Lower leg skin (tissue), 4 donors: ENCODE measurements at regions not wholly inside any gene's neighbourhood (a gene's known extent, or its start where the extent isn't known, plus 50 kb on each side); places are given as distances from the start of the nearest gene placed in this dataset.

Source experiments
- DNase-seq, 2 donors: peaks; one replicate each; pipeline ENCODE4 v3.0.0-alpha.2; 2019; ENCODE audit warnings: low spot score in 2 of 2
- H3K4me3 ChIP-seq: fragments of 200-600 bp; sonication (generic); 2 replicates; pipeline ENCODE4 v1.5.1; 2017; ENCODE audit warnings: mild to moderate bottlenecking, low read depth; ENCODE audit not compliant: poor library complexity, severe bottlenecking
- POLR2A ChIP-seq, 2 donors: fragments of 450-650 bp; IDR thresholded peaks; one replicate each; pipeline ENCODE4 v1.6.1; 2016 to 2017; ENCODE audit warnings: antibody characterized with exemption in 2 of 2, mild to moderate bottlenecking in 1 of 2, moderate library complexity in 1 of 2
- WGBS, 2 donors: methylation state at CpG; one replicate each; pipeline ENCODE4 v1.1.5; 2018; 5-methylcytosine and 5-hydroxymethylcytosine counted together
- intact Hi-C: fragments of 100-400 bp; cut with DNase I; formaldehyde crosslinking; loops from one replicate; pipeline ENCODE4 v1.15.0; 2023; ENCODE audit warnings: low total_unique reads
- TF ChIP-seq, protein P1 (sequence below), 3 donors: fragments of 450-650 bp; IDR thresholded peaks; one replicate each; pipeline ENCODE4 v1.5.1; 2016; ENCODE audit warnings: antibody characterized with exemption in 3 of 3, mild to moderate bottlenecking in 3 of 3, moderate library complexity in 2 of 3

DNA sequence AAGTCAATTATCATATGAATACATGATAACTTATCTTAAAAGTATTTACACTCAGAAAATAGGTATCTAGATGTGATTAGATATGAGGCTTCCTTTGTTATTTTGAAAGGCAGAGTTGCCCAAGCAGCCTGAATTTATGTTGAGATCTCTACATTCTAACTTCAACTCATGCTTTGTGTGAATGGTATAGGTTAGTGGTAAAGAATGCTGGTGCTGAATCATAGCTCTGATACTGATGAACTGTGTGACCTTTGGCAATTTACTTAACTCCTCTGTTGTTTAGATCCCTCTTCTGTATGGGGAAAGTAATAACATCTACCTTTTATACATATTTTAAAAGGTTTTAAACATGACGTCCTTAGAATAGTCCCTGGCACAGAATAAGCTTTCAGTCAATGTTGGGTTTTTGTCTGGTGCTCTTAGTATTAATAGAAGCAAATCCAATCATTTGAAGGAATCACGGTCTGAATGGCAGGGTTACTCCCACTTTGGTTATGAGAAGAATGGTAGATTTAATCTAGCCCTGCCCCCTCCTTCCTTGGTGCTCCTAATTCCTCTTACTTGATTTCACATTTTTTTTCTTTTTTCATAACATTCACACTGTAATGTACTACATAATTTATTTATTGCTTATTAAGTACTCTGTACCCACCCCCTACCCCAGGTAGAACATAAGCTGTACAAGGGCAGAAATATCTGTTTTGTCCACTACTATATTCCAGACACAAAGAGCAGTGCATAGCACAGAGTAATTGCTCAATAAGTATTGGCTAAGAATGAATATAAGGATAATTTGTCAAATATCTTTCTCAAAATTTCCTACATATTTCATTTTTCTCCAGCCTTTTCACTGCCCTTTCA, 203.3 kb upstream of the KRR1 start:
- TF ChIP-seq, protein P1, sequence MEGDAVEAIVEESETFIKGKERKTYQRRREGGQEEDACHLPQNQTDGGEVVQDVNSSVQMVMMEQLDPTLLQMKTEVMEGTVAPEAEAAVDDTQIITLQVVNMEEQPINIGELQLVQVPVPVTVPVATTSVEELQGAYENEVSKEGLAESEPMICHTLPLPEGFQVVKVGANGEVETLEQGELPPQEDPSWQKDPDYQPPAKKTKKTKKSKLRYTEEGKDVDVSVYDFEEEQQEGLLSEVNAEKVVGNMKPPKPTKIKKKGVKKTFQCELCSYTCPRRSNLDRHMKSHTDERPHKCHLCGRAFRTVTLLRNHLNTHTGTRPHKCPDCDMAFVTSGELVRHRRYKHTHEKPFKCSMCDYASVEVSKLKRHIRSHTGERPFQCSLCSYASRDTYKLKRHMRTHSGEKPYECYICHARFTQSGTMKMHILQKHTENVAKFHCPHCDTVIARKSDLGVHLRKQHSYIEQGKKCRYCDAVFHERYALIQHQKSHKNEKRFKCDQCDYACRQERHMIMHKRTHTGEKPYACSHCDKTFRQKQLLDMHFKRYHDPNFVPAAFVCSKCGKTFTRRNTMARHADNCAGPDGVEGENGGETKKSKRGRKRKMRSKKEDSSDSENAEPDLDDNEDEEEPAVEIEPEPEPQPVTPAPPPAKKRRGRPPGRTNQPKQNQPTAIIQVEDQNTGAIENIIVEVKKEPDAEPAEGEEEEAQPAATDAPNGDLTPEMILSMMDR (IDR thresholded peaks at IDR 0.05) = no peak
- no peak for TF ChIP-seq POLR2A (IDR thresholded peaks at IDR 0.05)
- WGBS, 2 donors = 62 to 70% methylated on average over 2 of the region's 2 CpGs

DNA sequence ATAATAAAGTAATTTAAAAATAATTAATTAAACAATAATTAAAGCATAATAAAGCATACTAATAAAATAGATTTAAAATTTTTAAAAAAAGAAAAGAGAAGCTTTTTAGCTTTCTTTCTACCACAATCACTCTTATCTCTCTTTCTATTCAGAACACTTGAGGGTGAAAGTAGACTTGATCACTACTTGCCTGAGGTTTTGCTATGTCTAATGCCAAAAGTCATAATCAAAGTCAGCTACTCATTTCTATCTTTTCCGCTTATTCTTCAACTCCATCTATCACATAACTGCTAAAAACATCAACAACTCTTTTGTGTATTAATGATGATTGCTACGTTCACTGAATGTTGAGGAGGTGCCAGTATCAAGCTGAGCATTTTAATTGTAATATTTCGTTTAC, 202.0 kb upstream of the KRR1 start:
- 84 to 90% methylated on average over 3 of the region's 3 CpGs for WGBS, 2 donors
- DNase-seq = no peak
- no peak overlapping the region for H3K4me3 ChIP-seq
- intact Hi-C loops = no loop called here
- TF ChIP-seq, protein P1 (IDR thresholded peaks at IDR 0.05) = no peak
- no peak for TF ChIP-seq POLR2A (IDR thresholded peaks at IDR 0.05)

More for the DNA sequence above, 203.3 kb upstream of the KRR1 start:
- H3K4me3 ChIP-seq = no peak overlapping the region
- no peak for DNase-seq
- intact Hi-C loops = no loop called here

DNA sequence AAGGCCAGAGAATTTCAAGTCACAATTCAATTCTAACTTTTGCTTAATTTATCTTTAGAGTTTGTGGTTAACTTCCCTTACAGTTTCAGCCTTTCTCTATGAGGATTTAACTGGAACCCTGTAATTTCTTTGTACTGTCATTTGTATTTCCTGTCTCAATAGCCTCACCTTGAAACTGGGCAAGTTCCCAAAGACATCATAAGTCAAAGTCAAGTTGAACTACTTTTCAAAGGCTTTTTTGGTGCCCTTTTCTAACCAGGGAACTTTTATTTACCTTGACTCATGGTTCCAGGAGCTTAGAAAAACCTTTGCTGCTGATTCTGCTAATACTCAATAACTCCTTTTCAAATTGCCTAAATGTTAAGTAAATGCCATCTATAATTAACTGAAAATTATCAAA, 200.8 kb upstream of the KRR1 start:
- intact Hi-C loops = no loop called here
- DNase-seq = no peak
- no peak overlapping the region for H3K4me3 ChIP-seq
- TF ChIP-seq, protein P1 (IDR thresholded peaks at IDR 0.05) = no peak
- TF ChIP-seq POLR2A (IDR thresholded peaks at IDR 0.05) = no peak

DNA sequence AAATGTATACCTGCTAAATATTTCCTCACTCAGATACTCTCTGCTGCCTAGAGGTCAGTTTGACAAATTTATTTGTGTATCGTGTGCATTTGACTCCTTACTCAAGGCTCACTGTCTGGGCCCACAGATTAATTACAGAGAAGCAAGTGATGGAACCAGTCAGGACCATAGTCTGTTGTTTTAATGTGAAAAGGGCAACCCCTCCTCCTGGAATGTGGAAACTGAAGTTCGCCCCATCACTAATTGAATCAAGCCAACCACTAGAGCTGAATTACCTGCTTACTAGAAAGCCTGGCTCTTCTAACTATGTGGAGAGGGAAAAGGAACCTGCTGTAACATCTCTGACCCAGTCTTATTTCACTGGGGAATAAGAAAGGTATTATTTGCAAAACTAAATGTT, 199.9 kb upstream of the KRR1 start:
- TF ChIP-seq POLR2A (IDR thresholded peaks at IDR 0.05) = no peak
- TF ChIP-seq, protein P1 (IDR thresholded peaks at IDR 0.05) = no peak
- intact Hi-C loops = no loop called here
- no peak for DNase-seq
- H3K4me3 ChIP-seq = no peak overlapping the region
- 93 to 95% methylated on average over 2 of the region's 2 CpGs for WGBS, 2 donors

DNA sequence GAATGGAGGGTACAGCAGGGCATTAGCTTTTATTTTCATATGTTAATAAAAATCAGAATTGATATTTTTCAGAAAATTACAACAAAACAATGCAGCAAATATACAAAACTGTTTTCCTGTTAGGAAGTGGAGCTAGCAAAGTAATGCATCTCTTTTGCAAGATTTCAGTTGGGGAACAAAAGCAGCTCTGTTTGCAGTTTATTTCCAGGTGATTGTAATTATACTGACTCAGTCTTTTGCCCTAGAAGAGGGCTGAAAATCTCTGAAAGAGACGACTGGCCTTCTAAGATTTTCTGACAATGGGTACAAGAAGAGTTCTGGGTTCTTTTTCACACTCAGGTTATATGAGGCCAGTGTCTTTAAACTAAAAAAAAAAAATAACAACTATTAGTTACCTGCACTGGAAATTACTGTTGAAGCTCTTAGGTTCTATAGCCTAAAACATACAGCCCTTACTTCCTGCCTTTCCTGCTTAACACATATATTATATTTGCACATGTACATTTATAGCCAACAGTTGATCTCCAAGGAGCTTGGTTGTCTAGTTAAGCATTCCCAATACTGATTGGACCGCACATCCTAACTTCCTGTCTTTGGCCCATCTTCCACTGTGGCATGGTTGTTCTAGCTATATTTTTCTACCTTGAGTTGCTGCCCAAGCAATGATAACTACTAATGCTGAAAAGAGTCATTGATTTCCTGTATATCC, 199.1 kb upstream of the KRR1 start:
- H3K4me3 ChIP-seq = no peak overlapping the region
- intact Hi-C loops = no loop called here
- WGBS, 2 donors = 52 to 81% methylated on average over 2 of the region's 2 CpGs
- DNase-seq = no peak
- no peak for TF ChIP-seq POLR2A (IDR thresholded peaks at IDR 0.05)
- TF ChIP-seq, protein P1 (IDR thresholded peaks at IDR 0.05) = no peak
